ENCODE measurements at regions not wholly inside any gene's neighbourhood (a gene's known extent, or its start where the extent isn't known, plus 50 kb on each side); places are given as distances from the start of the nearest gene placed in this dataset.
A peak's percentile ranks its signal among the peaks of the same experiment; 100 is the strongest.

DNA sequence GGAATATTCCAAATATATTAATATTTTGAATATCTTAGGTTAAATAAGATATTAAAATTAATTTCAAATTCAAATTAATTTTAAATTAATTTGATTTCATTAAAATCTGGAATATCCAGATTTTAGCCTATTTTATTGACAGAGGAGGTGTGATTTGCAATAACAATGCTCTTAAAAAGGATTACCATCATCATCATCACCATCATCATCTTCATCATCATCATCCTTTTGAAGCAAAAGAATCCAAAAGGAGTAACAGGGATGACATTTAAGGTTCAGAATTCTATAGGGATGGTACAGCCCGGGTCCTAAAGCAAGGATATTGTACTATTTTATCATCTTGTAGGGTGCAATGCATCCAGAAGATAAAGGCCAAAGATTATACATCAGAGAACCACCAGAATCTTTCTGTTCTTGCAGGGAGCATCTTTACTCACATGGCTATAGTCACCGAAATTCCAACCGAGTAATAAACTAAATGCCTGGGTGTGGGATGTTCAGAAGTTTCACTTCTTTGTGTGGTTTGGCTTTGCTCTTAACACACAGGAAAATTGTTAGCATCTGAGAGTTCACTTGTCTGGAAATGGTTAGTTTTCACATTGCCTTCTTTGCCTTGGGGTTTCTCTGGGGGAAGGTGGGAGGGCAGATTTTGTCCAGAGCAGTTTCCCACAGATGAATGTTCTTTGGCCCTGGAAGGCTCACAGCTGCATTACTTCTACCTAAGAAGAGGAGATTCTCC is 99.1 kb upstream of the ITGA6 start:
- Histone ChIP-seq H3K36me3 (no peaks in the 10 kb centered on the region), H3K27me3 (no peaks in the 10 kb centered on the region), H3K9me3 (no peaks in the 10 kb centered on the region), H3K27ac (replicated peaks in 1 of 4) (no peak overlapping the region), H3K4me3 (no peak overlapping the region), H3K4me1 (peaks cover 0 to 9% (median 2%) of the 10 kb centered on the region in 4 donors)
- 77% methylated on average over 3 of the region's 3 CpGs for WGBS
- no peak for TF ChIP-seq POLR2A (IDR thresholded peaks at IDR 0.05; ENCODE audit: low read depth)
- TF ChIP-seq EP300 (IDR thresholded peaks at IDR 0.05) = no peak
- TF ChIP-seq, protein P1, sequence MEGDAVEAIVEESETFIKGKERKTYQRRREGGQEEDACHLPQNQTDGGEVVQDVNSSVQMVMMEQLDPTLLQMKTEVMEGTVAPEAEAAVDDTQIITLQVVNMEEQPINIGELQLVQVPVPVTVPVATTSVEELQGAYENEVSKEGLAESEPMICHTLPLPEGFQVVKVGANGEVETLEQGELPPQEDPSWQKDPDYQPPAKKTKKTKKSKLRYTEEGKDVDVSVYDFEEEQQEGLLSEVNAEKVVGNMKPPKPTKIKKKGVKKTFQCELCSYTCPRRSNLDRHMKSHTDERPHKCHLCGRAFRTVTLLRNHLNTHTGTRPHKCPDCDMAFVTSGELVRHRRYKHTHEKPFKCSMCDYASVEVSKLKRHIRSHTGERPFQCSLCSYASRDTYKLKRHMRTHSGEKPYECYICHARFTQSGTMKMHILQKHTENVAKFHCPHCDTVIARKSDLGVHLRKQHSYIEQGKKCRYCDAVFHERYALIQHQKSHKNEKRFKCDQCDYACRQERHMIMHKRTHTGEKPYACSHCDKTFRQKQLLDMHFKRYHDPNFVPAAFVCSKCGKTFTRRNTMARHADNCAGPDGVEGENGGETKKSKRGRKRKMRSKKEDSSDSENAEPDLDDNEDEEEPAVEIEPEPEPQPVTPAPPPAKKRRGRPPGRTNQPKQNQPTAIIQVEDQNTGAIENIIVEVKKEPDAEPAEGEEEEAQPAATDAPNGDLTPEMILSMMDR (IDR thresholded peaks at IDR 0.05) = no peak
- TF ChIP-seq POLR2AphosphoS5 (IDR thresholded peaks at IDR 0.05) = no peak
- no peak for DNase-seq (ENCODE audit: extremely low spot score)
- intact Hi-C loops (cut with DNase I) = no loop called here

GRCh38 chr2:172329416-172329773 is 98.0 kb upstream of the ITGA6 start:
- no peaks in the 10 kb centered on the region for H3K9me3 ChIP-seq
- H3K4me3 ChIP-seq = no peak overlapping the region
- H3K4me1 ChIP-seq = peaks cover 0 to 14% (median 4%) of the 10 kb centered on the region in 4 donors
- intact Hi-C loops (cut with DNase I) = no loop called here
- H3K36me3 ChIP-seq = no peaks in the 10 kb centered on the region
- no peak for DNase-seq (ENCODE audit: extremely low spot score)
- H3K27me3 ChIP-seq = no peaks in the 10 kb centered on the region
- WGBS = 85% methylated on average over 2 of the region's 2 CpGs
- TF ChIP-seq EP300 (IDR thresholded peaks at IDR 0.05) (no peak), POLR2AphosphoS5 (IDR thresholded peaks at IDR 0.05) (no peak), POLR2A (IDR thresholded peaks at IDR 0.05; ENCODE audit: low read depth) (no peak)
- TF ChIP-seq, protein P1 (IDR thresholded peaks at IDR 0.05) = no peak
- H3K27ac ChIP-seq (replicated peaks in 1 of 4) = peak overlapping the region in 2 of 4 donors; percentile 33 to 34

DNA sequence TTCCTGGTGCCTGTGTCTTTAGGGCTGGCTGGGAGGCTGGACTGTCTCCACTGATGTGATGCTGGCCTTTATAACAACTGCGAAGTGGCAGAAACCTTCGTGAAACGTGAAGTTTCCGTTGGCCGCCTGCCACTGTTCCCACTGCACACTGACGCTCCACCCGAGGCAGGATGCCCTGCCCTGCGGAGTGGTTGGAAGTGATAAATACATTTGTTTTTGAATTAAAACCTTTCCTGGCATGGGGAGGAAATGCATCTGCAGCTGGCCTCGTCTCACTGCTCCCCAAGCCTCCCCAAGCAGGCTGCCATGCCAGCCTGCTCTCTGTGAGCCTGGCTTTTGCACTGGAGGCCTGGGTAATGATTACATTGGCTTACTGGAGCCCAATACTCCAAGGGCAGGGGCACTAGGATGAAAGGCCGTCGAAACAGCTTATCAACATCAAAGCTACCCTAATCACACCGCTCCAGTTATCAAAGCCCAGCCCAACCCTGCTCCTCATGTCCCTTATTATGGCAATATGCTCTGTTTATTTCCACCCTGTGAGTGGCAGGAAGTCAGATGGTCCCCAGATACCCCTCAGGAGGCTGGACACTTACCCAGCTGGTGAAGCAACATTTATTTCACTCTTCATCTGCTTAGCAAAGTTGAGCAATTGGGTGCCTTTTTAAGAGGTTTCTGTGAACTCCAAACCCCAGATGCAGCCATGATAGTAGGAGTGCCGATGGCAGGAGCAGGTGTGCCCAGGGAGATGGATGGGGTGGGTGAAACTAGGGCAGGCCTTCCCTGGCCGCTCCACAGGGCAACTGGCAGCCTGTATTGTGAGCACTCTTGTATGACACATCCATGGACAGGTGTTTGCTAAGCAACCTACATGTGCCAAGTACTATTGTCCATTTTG is 97.4 kb upstream of the ITGA6 start:
- H3K4me1 ChIP-seq = peaks cover 0 to 14% (median 4%) of the 10 kb centered on the region in 4 donors
- H3K27ac ChIP-seq (replicated peaks in 1 of 4) = peak overlapping the region in 3 of 4 donors; percentile 43 to 55 (median 44)
- 44% methylated on average over 11 of the region's 14 CpGs for WGBS
- DNase-seq (ENCODE audit: extremely low spot score) = no peak
- peak; percentile 29 to 55 for TF ChIP-seq POLR2AphosphoS5 (IDR thresholded peaks at IDR 0.05)
- no peak for TF ChIP-seq POLR2A (IDR thresholded peaks at IDR 0.05; ENCODE audit: low read depth)
- TF ChIP-seq, protein P1 (IDR thresholded peaks at IDR 0.05) = no peak
- no peak for TF ChIP-seq EP300 (IDR thresholded peaks at IDR 0.05)
- intact Hi-C loops (cut with DNase I) = no loop called here
- H3K27me3 ChIP-seq = no peaks in the 10 kb centered on the region
- no peaks in the 10 kb centered on the region for H3K36me3 ChIP-seq
- H3K9me3 ChIP-seq = no peaks in the 10 kb centered on the region
- H3K4me3 ChIP-seq = no peak overlapping the region

- Histone ChIP-seq H3K9me3 (no peaks in the 10 kb centered on the region), H3K36me3 (no peaks in the 10 kb centered on the region), H3K4me1 (peaks cover 0 to 14% (median 8%) of the 10 kb centered on the region in 4 donors), H3K4me3 (no peak overlapping the region), H3K27me3 (no peaks in the 10 kb centered on the region), H3K27ac (replicated peaks in 1 of 4) (no peak overlapping the region)
- intact Hi-C loops (cut with DNase I) = no loop called here
- no peak for DNase-seq (ENCODE audit: extremely low spot score)
- no peak for TF ChIP-seq POLR2A (IDR thresholded peaks at IDR 0.05; ENCODE audit: low read depth)
- no peak for TF ChIP-seq EP300 (IDR thresholded peaks at IDR 0.05)
- TF ChIP-seq, protein P1 (IDR thresholded peaks at IDR 0.05) = no peak
- WGBS = 84% methylated on average over 6 of the region's 8 CpGs
Measured at GRCh38 chr2:172332507-172332906, 94.9 kb upstream of the ITGA6 start.
